Right atrium auricular region (tissue), 2 donors: ENCODE measurements at regions not wholly inside any gene's neighbourhood (a gene's known extent, or its start where the extent isn't known, plus 50 kb on each side); places are given as distances from the start of the nearest gene placed in this dataset.

Experiments
- DNase-seq: peaks from one replicate; pipeline ENCODE4 v3.0.0-alpha.2; 2019; ENCODE audit warnings: low spot score
- H3K27ac ChIP-seq, 2 donors: fragments of 200-600 bp; sonication (generic); 1 replicate in 1 of 2; 2 replicates in 1 of 2; pipeline ENCODE4 v1.5.1; 2016 to 2019
- H3K27me3 ChIP-seq, 2 donors: fragments of 200-600 bp; sonication (generic); one replicate each; pipeline versions ENCODE4 v1.5.1 to v1.6.0; 2017 to 2019
- H3K36me3 ChIP-seq: fragments of 200-600 bp; sonication (generic); one replicate; pipeline ENCODE4 v1.5.1; 2016
- H3K4me1 ChIP-seq, 2 donors: fragments of 200-600 bp; sonication (generic); one replicate each; pipeline versions ENCODE4 v1.5.1 to v1.6.0; 2017 to 2019
- H3K4me3 ChIP-seq, 2 donors: fragments of 200-600 bp; sonication (generic); 1 replicate in 1 of 2; 2 replicates in 1 of 2; pipeline ENCODE4 v1.5.1; 2017 to 2019; ENCODE audit warnings: mild to moderate bottlenecking in 1 of 2, moderate library complexity in 1 of 2
- H3K9me3 ChIP-seq, 2 donors: fragments of 200-600 bp; sonication (generic); one replicate each; pipeline ENCODE4 v1.5.1; 2019
- TF ChIP-seq, protein P1 (sequence below), 2 donors: fragments of 200-600 bp; sonication (generic); IDR thresholded peaks; one replicate each; pipeline ENCODE4 v1.5.1; 2019; ENCODE audit warnings: antibody characterized with exemption in 2 of 2

DNA sequence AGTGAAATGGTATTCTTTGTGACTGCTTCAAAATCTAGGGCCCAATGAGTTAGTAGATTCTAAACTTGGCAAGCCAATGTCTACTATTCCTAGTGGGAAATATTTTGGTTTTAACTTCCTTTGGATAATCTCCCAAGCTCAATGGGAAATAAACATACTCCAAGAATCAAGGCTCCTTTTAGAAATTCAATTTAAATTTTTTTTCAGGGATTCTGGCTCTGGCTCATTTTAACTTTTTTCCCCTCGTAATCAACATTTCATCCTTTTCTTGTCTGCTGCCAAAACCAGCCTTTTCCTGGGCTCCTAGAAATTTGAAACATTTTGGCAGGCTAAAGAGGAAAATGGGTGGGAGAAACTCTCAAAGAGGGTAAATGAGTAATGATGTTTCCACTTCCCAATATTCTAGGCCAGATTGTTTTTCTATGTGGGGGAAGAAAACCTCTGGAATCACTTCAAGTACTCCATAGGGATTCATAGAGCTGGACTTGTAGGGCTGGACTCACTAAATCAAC, 85.6 kb upstream of the AGR3 start:
- no peaks in the 10 kb centered on the region for H3K9me3 ChIP-seq
- H3K27ac ChIP-seq: peak overlapping the region; percentile 31 to 37
- H3K36me3 ChIP-seq: no peaks in the 10 kb centered on the region
- no peaks in the 10 kb centered on the region for H3K27me3 ChIP-seq
- H3K4me1 ChIP-seq: no peaks in the 10 kb centered on the region
- DNase-seq: no peak
- no peak overlapping the region for H3K4me3 ChIP-seq
- TF ChIP-seq, protein P1, sequence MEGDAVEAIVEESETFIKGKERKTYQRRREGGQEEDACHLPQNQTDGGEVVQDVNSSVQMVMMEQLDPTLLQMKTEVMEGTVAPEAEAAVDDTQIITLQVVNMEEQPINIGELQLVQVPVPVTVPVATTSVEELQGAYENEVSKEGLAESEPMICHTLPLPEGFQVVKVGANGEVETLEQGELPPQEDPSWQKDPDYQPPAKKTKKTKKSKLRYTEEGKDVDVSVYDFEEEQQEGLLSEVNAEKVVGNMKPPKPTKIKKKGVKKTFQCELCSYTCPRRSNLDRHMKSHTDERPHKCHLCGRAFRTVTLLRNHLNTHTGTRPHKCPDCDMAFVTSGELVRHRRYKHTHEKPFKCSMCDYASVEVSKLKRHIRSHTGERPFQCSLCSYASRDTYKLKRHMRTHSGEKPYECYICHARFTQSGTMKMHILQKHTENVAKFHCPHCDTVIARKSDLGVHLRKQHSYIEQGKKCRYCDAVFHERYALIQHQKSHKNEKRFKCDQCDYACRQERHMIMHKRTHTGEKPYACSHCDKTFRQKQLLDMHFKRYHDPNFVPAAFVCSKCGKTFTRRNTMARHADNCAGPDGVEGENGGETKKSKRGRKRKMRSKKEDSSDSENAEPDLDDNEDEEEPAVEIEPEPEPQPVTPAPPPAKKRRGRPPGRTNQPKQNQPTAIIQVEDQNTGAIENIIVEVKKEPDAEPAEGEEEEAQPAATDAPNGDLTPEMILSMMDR (IDR thresholded peaks at IDR 0.05): no peak

DNA sequence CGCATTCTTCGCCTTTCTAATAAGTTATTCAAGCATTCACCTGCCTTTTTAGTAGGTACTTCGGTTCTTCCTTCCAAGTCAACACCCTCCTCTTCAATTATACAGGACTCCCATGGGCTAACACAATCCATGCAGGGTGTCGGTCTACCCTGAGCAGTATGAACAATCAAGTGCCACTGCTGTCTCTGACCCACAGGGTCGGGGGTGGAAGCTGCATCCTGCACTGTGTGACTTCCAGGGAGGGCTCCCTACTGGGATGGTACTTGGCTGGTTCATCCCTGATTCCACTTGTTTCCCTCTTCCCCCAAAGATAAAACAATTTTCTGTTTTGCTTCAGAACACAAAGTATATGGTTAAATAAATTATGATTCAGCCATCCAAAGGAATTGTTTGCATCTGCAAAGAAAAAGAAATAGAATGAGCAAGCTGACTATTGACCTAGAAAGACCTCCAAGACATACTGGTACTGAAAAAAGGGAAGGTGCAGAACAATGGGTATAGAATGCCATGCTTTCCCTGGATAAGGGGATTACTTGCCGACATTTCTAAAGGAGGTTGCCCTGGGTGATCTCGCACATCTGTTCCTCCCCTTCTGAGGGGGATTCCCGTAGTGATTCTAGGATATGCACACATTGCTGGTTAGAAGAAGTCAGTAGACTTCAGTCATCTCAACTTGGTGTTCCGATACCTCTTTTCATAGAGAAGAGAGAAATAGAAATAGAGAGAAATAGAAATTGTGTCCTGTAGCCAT, 89.1 kb upstream of the AGR3 start:
- no peaks in the 10 kb centered on the region for H3K9me3 ChIP-seq
- DNase-seq: no peak
- H3K27ac ChIP-seq: no peak overlapping the region
- TF ChIP-seq, protein P1 (IDR thresholded peaks at IDR 0.05): no peak
- H3K27me3 ChIP-seq: no peaks in the 10 kb centered on the region
- H3K36me3 ChIP-seq: no peaks in the 10 kb centered on the region
- H3K4me3 ChIP-seq: no peak overlapping the region
- no peaks in the 10 kb centered on the region for H3K4me1 ChIP-seq

GRCh38 chr7:16975712-16976111, 93.9 kb upstream of the AGR3 start:
- Histone ChIP-seq H3K27me3 (no peaks in the 10 kb centered on the region), H3K27ac (no peak overlapping the region), H3K4me1 (peaks cover 0 to 6% of the 10 kb centered on the region in 2 donors), H3K9me3 (no peaks in the 10 kb centered on the region), H3K36me3 (no peaks in the 10 kb centered on the region), H3K4me3 (no peak overlapping the region)
- DNase-seq: no peak
- TF ChIP-seq, protein P1 (IDR thresholded peaks at IDR 0.05): no peak

DNA sequence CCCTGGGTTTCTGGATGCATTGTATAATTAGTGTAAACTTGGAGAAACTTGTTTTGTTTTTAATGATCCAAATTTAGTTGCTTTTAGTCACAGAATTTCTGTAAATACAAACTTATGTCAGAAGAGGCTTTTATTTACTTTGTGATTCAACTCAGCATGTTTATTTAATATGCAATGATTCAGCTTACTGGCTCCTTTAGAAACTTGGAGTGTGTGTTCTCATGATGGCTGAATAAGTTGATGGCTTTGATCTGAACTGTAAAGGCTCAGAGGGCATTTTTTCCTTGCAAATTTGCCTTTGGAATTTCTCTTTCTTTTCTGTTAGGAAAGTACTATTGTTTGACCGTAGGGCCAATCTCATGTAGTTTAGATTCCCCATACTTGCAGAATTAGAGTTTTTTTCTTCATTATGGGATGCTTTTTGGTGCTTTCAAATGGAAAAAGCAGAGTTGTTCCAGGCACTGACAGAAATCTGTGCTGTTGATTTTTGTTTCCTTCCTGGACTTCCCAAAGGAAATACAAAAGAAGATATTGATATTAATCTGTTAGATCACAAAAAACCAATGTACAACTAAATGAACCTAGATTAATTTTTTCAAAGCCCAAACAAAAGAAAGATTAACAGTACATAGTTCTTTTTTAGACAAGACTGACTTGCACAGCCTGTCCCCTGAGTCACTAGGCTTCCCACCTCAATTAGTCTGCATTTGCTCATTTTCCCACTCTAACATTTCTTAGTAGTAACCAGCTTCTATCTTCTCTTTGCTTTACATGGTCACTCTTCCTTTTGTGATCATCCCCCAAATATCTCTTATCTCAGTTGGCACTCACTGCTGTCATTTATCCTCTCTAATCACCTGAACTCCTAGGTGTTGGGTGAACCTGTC, 96.8 kb upstream of the AGR3 start:
- no peak overlapping the region for H3K27ac ChIP-seq
- H3K4me3 ChIP-seq: no peak overlapping the region
- H3K36me3 ChIP-seq: no peaks in the 10 kb centered on the region
- TF ChIP-seq, protein P1 (IDR thresholded peaks at IDR 0.05): no peak
- no peak for DNase-seq
- peaks cover 0 to 11% of the 10 kb centered on the region in 2 donors for H3K4me1 ChIP-seq
- H3K27me3 ChIP-seq: no peaks in the 10 kb centered on the region
- H3K9me3 ChIP-seq: no peaks in the 10 kb centered on the region

- no peak overlapping the region for H3K4me3 ChIP-seq
- TF ChIP-seq, protein P1 (IDR thresholded peaks at IDR 0.05): no peak
- H3K27ac ChIP-seq: no peak overlapping the region
- no peaks in the 10 kb centered on the region for H3K36me3 ChIP-seq
- DNase-seq: no peak
- H3K27me3 ChIP-seq: no peaks in the 10 kb centered on the region
- H3K9me3 ChIP-seq: no peaks in the 10 kb centered on the region
- peaks cover 0 to 11% of the 10 kb centered on the region in 2 donors for H3K4me1 ChIP-seq
These were observed 98.8 kb upstream of the AGR3 start for GRCh38 chr7:16980539-16980938.
